ENCODE measurements at regions not wholly inside any gene's neighbourhood (a gene's known extent, or its start where the extent isn't known, plus 50 kb on each side); places are given as distances from the start of the nearest gene placed in this dataset.

DNA sequence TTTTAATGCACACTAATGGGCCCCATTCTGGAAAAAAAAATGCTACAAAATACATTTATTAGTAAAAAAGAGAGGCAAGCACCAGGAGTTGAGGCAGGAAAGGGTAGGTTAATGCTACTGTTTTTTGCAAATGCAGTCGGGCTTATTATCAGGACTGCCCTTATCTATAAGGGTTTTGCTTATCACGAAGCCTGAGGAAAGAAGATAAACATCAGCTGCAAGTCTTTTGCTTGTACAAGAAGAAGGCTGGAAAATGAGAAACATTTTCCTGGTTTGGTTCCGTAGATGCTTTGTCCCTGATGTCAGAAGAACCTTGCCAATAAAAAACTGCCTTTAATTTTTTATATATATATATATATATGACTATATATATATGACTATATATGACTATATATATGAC, 189.3 kb upstream of the VGLL2 start:
- no peak overlapping the region for H3K27ac ChIP-seq
- TF ChIP-seq, protein P1, sequence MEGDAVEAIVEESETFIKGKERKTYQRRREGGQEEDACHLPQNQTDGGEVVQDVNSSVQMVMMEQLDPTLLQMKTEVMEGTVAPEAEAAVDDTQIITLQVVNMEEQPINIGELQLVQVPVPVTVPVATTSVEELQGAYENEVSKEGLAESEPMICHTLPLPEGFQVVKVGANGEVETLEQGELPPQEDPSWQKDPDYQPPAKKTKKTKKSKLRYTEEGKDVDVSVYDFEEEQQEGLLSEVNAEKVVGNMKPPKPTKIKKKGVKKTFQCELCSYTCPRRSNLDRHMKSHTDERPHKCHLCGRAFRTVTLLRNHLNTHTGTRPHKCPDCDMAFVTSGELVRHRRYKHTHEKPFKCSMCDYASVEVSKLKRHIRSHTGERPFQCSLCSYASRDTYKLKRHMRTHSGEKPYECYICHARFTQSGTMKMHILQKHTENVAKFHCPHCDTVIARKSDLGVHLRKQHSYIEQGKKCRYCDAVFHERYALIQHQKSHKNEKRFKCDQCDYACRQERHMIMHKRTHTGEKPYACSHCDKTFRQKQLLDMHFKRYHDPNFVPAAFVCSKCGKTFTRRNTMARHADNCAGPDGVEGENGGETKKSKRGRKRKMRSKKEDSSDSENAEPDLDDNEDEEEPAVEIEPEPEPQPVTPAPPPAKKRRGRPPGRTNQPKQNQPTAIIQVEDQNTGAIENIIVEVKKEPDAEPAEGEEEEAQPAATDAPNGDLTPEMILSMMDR (IDR thresholded peaks at IDR 0.05): no peak
- TF ChIP-seq ZFX (IDR thresholded peaks at IDR 0.05; ENCODE audit: borderline replicate concordance): no peak

DNA sequence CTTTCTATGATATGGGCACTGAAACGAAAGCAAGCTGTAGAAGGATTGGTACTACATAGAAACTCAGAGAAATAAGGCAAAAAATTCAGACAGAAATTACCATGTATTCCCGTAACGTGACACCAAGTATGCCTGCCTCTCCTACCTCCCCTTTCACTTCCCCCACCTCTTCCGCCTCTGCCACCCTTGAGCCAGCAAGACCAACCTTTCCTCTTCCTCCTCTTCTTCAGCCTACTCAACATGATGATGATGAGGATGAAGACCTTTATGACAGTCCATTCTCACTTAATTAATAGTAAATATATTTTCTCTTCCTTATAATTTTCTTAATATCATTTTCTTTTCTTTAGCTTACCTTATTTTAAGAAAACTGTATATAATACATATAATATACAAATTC, 188.1 kb upstream of the VGLL2 start:
- TF ChIP-seq ZFX (IDR thresholded peaks at IDR 0.05; ENCODE audit: borderline replicate concordance): no peak
- TF ChIP-seq, protein P1 (IDR thresholded peaks at IDR 0.05): no peak

DNA sequence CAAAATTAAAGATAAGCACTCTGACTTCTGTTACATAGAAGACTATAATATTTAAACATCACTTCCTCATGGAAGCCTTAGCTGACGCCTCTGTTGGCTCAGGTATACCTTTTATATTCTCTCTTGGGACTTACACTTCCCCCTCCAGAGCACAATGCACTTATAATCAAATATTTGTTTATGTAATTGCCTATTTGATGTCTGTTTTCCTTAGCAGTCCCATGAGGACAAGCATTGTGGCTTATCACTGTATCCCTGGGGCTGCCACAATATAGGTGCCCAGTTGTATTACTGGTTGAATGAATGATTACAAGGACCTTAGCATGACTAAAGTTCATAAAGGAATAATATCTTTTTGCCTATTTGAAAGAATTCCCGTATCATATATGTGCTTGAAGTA, 186.7 kb upstream of the VGLL2 start:
- TF ChIP-seq ZFX (IDR thresholded peaks at IDR 0.05; ENCODE audit: borderline replicate concordance): no peak
- TF ChIP-seq, protein P1 (IDR thresholded peaks at IDR 0.05): no peak
- H3K27ac ChIP-seq: no peak overlapping the region

More for the DNA sequence above, 188.1 kb upstream of the VGLL2 start:
- no peak overlapping the region for H3K27ac ChIP-seq

DNA sequence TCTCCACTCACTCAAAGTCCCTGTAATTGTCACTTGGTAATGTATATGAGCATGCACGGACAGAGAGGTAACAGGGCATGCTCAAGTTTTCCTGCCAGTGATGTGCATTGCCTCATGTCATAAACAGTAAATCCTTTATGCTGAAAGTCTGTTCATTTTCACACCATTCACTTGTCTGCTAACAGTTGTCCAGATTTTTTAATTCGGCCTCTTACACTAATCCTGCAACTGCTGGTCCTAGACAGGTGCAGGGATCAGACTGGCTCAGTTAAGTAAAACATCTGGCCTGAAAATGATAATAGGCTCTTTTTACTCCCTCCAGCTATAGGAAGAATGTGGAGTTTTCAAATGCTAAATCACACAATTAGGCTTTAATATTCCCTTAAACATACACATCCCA, 185.4 kb upstream of the VGLL2 start:
- H3K27ac ChIP-seq: no peak overlapping the region
- no peak for TF ChIP-seq ZFX (IDR thresholded peaks at IDR 0.05; ENCODE audit: borderline replicate concordance)
- TF ChIP-seq, protein P1 (IDR thresholded peaks at IDR 0.05): no peak

DNA sequence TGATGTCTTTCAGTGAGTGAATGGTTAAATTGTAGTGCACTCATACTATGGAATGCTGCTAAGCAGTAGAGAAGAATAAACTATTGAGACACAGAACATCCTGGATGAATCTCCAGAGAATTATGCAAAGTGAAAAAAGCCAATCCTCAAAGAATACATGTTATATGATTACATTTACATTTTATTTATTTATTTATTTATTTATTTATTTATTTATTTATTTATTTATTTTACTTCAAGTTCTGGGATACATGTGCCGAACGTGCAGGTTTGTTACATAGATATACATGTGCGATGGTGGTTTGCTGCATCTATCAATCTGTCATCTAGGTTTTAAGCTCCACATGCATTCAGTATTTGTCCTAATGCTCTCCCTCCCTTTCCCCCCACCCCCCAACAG, 175.8 kb upstream of the VGLL2 start:
- TF ChIP-seq ZFX (IDR thresholded peaks at IDR 0.05; ENCODE audit: borderline replicate concordance): no peak
- TF ChIP-seq, protein P1 (IDR thresholded peaks at IDR 0.05): no peak
- H3K27ac ChIP-seq: no peak overlapping the region

DNA sequence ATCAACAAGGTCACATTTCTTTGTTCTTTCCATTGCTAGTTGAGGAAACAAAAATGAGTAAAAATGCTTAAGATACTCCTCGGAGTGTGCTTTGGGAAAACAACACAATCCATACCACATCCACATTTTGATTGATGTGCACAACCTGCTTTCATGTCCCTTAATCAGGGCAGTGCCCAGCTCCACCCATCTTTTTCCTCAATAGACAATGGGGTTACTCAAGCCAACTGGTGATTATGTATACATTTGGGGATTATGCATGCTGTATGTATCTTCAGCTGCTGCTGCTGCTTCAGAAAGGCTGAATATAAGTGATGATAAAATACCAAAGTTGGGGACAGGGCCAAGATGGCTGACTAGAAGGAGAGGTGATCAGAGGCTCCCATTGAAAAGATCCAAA, 155.2 kb upstream of the VGLL2 start:
- TF ChIP-seq, protein P1 (IDR thresholded peaks at IDR 0.05): no peak
- no peak for TF ChIP-seq ZFX (IDR thresholded peaks at IDR 0.05; ENCODE audit: borderline replicate concordance)
- H3K27ac ChIP-seq: no peak overlapping the region

DNA sequence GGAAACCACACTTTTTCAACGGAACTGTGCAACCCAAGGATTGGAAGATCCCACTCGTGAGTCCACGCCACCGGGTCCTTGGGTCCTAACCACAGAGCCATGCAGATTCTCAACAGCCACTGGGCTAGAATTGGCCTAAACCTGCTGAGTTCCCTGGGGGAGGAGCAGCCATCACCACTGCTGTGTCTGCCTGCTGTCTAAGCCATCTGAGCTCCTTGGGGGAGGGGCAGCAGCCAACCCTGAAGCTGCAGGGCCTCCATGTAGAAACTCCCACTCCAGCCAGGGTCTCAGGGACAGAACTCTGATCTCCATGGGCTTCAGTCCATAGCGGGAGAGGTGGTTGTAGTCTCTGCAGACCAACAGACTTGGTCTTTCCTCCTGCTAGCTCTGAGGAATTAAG, 154.6 kb upstream of the VGLL2 start:
- TF ChIP-seq, protein P1 (IDR thresholded peaks at IDR 0.05): no peak
- TF ChIP-seq ZFX (IDR thresholded peaks at IDR 0.05; ENCODE audit: borderline replicate concordance): no peak
- H3K27ac ChIP-seq: no peak overlapping the region

Data from 22Rv1 (cell line).